Stimulated activated CD4-positive, alpha-beta T cell treated with anti-CD3 and anti-CD28 coated beads, Interleukin-4, amount 100 ng/mL, for 24 hours (primary cell): ENCODE measurements at regions not wholly inside any gene's neighbourhood (a gene's known extent, or its start where the extent isn't known, plus 50 kb on each side); places are given as distances from the start of the nearest gene placed in this dataset.
"Not testable (repeated sequence)": the region's sequence is repeated elsewhere in the genome, so short reads cannot be mapped to it uniquely, and the experiment has no call there.

Source experiments
- DNase-seq: peaks from one replicate; pipeline ENCODE4 v3.0.0-alpha.2; 2020

DNA sequence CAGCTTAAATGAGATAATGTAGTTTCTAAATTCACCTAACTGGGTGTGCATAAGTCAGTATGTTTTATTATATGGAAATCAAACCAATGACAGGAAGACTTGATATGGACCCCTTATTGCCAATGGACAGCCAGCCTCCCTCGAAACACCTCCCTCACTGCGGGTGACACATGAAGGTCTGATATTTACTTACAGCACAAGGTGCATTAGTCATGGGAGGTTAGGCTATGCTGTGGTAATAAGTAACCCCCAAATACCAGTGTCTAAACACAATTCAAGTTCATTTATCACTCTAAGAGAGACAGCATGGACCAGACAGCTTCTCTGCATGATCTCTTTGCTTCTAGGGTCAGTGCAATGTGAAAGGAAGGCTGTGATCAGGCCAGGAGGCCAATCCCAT is 126.0 kb upstream of the KCNJ6 start:
- no peak for DNase-seq

DNA sequence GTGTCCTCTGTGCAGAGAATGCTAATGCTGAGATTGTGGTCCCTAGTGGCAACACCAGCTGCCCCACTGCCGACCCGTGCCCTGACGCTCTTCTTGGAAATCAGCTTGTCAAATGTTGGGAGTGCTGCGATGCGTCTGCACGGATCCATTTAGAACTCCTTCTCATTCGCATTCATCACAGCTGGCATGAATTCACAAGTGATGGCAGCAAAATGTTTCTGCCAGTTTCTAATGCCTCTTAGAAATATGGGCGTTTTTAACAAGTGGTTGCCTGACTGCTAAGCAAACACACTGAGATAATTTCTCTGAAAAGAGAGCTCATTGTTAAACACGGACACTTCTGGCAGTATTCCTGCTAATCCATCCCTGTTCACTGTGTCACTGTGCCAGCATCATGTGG is 131.9 kb upstream of the KCNJ6 start:
- DNase-seq = no peak

DNA sequence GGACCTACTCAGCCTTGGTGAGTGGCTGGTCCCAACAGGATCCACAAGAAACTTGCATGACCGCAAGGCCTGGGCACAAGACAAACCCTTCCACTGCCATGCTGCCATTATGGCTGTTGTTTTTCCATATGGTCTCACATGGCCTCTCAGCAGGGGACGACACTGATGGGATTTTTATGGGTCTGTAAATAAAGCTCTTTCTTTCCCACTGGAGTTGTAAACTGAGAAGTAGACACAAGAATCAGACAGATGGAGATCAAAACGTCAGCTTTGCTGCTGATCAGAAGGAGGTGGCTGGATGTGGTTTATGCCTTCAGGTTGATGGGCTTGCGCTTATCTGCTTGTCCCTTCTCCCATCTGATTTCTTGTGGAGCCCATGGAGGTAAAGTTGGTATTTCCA is 138.1 kb upstream of the KCNJ6 start:
- no peak for DNase-seq

DNA sequence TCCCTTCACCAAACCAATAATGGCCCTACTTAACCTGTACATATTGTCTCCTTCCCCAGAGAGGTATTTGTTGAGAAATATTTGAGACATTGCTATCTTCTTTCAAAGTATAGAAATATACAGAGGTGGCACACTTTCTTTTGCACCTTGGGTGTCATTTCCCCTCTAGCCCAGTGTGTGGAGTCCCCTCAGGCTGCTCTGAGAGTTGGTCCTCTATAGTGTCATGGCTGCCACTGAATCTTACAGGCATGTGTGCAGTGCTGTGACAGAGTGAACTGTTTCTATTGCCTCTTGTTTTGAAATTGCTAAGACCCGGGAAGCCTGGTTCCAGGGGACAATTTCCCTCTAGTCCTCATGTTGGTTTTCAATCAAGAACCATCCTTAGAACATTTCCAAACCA is 140.2 kb upstream of the KCNJ6 start:
- DNase-seq = no peak

DNA sequence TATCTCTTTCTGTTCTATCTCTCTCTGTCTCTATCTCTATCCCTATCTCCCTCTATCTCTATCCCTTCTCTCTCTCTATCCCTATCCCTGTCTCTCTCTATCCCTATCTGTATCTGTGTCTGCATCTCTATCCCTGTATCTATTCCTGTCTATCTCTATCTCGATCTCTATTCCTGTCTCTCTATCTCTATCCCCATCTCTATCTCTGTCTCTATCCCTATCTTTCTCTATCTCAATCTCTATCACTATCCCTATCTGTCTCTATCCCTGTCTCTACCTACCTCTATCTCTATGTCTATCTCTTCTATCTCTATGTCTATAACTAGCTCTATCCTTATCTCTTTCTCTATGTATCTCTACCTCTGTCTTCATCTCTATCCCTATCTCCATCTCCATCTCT is 141.4 kb upstream of the KCNJ6 start:
- no peak for DNase-seq

DNA sequence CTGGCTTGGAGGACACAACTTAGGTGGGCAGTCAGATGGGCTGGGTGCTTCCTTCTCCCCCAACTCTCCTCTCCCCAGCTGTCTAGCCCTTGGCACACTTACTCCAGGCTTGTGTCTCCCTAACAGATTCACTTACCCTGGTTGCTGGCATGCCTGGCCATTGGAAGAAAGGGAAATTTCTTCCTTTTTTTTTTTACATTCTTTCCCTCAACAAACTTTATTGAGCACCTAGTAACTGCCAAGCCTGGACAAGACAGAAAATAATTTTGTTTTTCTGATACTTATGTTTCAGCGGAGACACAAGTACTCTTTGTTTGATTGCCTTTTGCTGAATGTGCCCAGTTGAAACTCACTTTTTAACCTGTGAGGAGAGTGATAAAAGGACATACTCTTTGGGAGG is 144.3 kb upstream of the KCNJ6 start:
- no peak for DNase-seq

DNA sequence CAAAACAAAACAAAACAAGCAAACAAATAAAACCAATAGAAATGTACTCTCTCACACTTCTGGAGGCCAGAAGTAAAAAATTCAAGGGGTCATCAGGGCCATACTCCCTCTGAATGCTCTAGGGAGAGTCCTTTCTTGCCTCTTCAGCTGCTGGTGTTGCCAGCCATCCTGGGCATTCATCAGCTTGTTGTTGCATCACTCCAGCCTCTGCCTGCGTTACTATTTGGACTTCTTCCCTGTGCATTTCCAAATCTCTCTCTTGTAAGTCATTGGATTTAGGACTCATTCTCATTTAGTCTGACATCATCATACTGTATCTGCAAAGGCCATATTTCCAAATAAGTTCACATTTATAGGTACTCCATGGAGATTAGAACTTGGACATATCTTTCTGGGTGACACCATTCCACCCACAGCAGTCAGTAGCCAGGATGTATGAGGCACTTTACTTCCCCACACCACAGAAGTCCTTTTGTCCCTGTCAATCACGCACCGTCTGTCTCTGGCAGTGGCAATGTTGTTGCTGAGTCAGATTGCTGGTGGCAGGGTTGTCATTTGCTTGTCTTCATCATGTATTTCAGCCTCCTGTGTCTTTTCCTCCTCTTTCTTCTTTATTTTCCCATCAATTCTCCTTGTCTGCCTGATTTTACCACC is 151.0 kb upstream of the KCNJ6 start:
- no peak for DNase-seq

DNA sequence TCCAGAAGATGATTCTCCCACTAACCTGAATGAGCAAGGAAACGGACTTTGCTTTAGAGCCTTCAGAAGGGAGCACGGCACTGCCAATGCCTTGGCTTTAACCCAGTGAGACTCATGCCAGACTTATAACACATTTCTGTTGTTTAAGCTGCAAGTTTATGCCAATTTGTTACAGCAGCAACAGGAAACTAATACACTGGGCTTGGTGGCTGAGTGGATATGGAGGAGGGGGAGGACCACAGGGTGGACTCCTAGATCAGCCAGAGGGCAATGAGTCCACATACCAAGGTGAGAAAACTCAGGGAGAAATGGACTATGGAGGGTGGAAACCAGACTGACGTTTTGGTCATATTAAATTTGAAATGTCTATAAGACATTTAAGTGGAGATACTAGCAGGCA is 156.2 kb upstream of the KCNJ6 start:
- no peak for DNase-seq

DNA sequence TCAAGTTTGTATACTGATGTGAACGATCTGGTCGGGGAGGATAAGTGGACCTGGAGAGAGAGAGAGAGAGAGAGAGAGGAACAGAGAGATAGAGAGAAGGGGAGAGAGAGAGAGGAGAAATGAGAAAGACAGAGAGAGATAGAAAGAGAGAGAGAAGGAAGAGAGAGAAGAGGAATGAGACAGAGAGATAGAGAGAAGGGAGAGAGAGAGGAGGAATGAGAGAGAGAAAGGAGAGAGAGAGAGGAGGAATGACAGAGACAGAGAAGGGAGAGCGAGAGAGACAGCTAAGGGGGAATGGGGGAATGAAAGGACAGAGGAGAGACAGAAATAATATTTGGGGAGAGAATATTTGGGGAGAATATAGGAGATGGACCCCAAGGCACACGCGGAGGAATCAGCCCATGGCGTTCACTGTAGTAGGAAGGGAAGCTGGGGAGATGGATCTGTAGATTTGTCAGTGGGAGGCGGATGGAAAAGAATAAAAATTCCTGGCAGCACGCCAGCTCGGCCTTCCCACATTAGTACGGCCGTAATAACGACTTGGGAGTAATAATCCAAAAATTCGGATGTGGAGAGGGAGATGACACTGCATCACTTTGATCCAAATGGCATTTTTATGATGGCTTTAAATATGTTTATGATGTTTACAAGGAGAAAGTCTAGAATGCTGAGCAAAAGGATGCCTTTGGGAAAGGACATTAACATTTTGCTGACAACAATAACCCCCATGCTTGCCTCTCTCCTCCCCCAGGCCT is 159.8 kb upstream of the KCNJ6 start:
- no peak for DNase-seq

DNA sequence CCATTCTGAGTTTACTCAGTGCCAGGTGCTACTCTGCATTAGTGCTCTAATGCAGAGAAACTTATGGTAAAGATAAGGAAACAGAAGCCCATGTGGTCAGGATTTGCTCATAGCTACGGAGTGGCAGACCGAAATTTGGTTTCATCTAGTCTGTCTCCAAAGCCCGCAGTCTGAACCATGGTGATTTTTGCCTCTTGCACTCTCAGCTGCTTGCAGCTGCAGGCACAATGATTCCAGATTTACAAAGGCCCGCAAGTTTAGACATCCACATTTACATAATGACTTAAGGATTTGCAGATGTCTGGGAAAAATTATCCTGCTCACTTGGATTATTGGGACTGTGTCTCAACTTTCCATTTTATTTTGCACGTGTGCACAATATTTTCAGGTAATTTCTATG is 161.3 kb upstream of the KCNJ6 start:
- no peak for DNase-seq

DNA sequence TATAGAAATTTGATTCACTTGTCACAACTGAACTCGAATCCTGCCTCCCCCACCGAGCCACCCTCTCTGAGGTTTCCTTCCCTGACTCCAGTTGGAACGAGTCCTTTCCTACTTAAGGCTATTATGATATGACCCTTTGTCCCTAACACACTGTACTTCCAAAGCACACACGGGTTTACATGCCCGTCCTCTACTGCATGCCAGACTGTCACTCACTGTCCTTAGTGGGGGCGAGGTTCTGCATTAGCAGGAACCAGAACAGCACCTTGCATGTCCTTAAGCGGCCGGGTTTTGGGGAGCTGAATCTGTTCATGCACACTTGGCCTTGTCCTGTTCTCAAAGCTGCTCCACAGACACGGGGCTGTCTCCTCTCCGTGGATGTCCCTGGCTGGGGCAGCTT is 164.6 kb upstream of the KCNJ6 start:
- DNase-seq = no peak

DNA sequence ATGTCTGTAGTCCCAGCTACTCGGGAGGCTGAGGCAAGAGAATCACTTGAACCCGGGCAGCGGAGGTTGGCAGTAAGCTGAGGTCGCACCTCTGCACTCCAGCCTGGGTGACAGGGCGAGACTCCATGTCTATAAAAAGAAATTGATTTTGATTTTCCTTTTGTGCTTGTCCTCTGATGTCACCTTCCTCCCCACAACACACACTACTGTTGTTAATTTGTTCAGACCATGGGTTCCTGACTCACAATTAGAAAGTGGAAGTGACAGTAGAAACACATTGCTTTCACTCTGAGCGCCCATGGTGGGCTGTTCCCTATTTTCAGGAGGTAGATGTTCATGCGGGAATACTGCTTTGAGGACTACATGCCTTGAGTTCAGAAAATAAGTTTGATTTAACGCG is 165.5 kb upstream of the KCNJ6 start:
- DNase-seq = no peak

DNA sequence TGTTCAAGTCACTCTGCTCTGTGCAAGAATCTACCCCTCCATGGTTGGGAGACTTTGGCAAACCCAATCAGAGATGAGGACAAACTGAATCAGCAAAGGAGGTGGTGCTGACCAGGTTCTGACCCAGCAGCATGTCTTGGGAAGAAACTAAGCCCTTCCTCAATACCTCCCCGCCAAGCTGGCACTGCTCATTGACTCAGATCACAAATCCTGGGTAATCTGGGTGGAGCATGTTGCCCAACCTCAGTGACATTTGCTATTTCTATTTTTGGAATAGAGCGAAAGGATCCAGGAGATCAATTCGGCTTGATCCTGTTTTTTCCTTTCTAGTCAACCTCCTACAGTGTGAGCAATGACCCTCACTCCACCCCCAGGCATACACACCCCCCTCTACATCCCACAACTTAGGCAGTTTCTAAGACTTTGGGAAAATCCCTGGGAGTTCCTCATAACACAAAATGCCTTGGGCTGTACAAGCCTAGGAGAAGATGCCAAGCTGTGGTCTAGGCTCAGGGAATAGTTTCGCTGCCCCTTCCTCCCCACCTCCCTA is 166.8 kb upstream of the KCNJ6 start:
- no peak for DNase-seq

DNA sequence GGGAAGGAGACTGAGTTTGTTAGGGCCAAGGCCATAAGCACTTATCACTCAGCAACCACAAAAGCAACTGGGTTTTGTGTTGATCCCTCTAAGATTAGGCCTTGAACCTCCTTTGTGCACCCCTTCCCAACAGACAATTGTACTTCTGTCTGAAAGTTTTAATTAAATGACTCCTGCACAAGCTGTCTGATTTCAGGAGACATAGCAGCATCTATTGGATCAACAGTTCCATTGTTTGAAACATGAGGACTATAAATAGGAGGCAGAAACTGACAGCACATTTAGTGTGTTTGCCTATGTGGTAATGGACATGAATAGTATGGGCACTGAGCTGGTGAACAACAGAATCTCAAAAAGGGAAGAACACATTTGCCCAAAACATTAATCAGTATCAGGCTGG is 167.3 kb upstream of the KCNJ6 start:
- DNase-seq = no peak

DNA sequence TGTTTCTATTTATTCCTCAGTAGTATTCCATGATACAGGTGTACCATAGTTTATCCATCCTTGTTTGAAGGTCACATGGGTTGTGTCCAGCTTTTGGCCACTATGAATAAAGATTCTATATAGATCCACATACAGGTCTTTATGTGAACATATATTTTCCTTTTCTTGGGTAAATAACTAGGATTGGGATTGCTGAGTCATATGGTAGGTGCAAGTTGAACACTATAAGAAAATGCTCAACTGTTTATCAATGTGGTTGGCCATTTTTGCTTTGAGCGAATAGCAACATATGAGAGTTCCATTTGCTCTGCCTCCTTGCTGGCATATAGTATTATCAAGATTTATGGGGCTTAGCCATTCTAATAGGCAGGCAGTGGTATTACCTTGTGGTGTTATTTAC is 170.2 kb upstream of the KCNJ15 start:
- DNase-seq = no peak

DNA sequence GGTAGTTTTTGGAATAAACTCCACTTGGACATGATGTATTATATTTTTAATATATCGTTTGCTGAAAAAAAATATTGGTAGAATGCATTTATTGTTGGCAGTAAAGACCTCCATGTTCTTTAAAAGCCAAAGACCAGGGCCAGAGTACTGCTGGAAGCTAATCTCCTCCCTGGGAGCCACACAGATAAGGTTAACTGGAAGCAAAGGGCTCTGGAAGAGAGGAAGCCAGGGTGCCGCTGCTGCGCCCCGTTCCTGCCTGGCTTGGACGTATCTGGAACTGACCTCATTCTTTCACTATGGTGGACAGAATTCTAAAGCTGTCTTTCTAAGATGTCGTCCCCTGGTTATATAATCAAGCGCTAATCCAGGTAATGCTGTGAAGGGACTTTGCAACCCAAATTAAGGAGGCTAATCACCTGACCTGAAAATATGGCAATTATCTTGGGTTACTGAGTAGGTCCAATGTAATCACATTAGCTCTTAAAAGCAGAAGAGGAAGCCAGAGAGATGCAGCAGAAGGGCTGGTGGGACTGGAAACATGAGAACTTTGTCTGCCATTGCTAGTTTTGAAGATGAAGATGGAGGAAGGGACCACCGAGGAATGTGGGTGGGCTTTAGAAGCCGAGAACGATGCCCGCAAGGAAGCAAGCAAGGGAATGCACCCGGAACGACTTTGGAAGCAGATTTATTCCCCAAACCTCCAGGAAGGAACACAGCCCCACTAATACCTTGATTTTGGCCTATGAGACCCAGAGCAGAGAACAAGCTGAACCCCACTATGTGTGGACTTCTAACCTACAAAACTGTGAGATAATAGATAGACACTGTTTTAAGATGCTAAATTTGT is 167.7 kb upstream of the KCNJ15 start:
- no peak for DNase-seq

DNA sequence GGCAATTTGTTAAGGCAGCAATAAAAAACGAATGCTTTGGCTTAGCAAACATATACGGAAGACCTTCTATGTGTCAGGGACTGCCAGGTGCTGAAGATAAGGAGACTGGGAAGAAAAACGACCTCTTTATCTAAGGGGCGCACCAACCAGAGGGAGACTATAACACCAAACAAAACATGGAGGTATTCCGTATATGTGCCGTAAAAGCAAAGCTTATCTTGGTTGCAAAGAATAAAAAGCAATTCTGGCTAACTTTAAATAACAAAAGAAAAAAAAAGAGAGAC is 167.1 kb upstream of the KCNJ15 start:
- no peak for DNase-seq

DNA sequence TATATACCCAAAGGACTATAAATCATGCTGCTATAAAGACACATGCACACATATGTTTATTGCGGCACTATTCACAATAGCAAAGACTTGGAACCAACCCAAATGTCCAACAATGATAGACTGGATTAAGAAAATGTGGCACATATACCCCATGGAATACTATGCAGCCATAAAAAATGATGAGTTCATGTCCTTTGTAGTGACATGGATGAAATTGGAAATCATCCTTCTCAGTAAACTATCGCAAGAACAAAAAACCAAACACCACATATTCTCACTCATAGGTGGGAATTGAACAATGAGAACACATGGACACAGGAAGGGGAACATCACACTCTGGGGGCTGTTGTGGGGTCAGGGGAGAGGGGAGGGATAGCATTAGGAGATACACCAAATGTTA is 165.7 kb upstream of the KCNJ15 start:
- not testable (repeated sequence) for DNase-seq

DNA sequence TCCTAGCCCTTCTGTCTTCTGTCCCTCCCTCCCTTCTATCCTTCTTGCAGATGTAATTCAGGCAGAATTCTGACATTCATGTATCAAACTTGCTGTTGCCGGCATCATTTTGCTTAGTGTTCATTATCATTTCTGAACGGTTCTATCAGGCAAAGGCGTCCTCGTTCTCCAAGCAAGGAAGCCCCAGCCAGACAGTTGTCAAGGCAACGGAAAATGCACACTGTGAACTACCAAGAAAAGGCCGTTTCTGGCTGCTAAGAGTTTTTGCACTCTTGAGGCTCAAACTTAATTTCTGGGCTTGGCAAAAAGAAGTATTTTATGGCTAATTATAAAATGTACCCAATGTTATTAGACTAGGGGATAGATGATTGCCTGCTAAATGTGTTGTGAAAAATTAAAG is 164.7 kb upstream of the KCNJ15 start:
- no peak for DNase-seq

DNA sequence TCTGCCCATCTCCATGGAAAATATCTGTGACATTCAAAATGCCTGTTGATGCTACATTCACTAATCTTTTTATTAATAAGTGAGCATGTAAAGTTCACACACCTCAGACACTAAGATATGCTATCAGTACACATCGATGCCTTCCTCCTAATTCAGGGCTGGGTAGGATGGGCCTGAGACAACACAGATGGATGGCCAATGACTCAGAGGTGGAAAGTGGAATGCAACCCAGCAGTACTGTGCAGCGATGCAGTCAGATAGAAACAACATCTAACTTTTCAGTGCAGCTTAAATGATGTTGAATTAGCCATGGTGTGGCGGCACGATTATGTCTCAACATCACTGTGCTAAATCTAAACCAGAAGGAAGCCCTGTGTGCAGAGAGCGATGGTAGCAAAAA is 161.6 kb upstream of the KCNJ15 start:
- DNase-seq = no peak

DNA sequence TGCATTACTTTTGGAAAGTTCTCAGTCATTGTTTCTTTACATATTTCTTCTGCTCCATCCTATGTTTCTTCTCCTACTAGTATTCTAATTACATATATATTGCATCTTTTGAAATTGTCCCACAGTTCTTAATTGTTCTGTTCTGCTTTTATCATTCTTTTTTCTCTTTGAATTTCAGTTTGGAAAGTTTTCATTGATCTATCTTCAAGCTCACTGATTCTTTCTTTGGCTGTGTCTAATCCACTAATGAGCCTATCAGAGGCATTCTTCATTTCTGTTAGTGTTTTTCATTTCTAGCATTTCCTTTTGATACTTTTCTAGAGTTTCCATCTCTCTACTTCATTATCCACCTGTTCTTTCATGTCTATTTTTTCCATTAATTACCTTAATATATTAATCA is 159.0 kb upstream of the KCNJ15 start:
- no peak for DNase-seq

DNA sequence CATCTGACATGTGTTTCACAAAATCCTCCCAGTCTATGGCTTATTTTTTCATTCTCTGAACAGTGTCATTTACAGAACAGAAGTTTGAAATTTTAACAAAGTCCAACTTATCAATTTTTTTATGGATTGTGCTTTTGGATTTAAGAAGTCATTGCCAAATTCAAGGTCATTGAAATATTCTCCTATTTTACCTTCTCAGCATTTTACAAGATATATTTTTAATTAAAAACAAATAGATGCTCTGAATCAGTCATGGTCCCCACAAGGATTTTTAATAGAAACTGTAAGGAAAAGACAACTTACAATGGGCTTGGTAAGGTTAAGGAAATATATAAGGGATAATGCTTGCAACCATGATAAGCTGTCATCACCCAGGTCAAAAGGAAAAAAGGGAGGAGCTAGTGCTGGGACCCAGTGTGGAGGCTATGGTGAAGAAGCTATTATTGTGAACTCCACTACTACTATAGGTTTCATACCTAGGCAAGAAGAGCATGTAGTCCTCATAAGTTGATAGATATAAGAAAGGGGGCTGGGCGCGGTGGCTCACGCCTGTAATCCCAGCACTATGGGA is 144.5 kb upstream of the KCNJ15 start:
- no peak for DNase-seq

DNA sequence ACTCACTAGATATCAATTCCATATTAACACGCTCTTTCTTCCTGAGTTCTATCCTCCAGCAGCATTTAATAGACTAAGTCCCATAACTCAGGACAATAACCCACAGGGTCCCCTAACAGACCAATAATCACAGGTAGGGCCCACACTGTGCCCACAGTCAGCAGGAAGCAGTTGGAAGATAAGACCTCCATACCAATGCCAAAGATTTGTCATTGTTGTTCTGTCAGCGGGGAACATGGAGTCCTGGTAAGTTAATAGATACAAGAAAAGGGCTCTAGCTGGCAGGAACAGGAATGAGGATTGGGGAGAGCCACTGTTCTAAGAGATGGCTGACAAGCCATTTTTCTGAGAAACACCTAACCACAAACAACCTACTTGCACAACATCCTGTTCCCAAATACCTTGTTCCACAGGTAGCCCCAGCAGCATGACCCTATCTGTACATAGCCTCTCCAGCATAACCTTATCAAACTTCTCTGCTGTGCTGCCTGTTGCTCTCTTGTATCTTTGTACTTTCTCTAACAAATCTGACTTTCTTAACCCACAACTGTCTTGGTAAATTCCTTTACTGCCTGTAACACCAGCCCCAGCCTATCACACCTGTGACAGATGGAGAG is 142.0 kb upstream of the KCNJ15 start:
- no peak for DNase-seq
